ENCODE measurements at regions not wholly inside any gene's neighbourhood (a gene's known extent, or its start where the extent isn't known, plus 50 kb on each side); places are given as distances from the start of the nearest gene placed in this dataset.

GRCh38 chr12:16688200-16688599 is 82.2 kb upstream of the LMO3 start:
- DNase-seq (no peak), ATAC-seq (no peak)
- WGBS (ENCODE audit: insufficient coverage), result no CpG with 5 or more reads among the region's 1 CpG
- Mint-ChIP-seq H3K36me3 (peaks cover 9% of the 10 kb centered on the region), H3K27me3 (ENCODE audit: low read depth in 2 of 2) (no peaks in the 10 kb centered on the region), H3K27ac (no peak overlapping the region), H3K4me3 (no peak overlapping the region), H3K4me1 (no peaks in the 10 kb centered on the region), H3K9me3 (peaks cover 16% of the 10 kb centered on the region in 2 donors)
- Histone ChIP-seq H3K27me3 (ENCODE audit: control insufficient read depth, insufficient read depth, low read length) (no peaks in the 10 kb centered on the region), H3K4me1 (ENCODE audit: control insufficient read depth, insufficient read depth, low read length) (no peaks in the 10 kb centered on the region), H3K36me3 (ENCODE audit: control insufficient read depth, insufficient read depth, low read length) (no peaks in the 10 kb centered on the region), H3K9me3 (ENCODE audit: control insufficient read depth, insufficient read depth, low read length) (no peaks in the 10 kb centered on the region), H3K4me3 (ENCODE audit: low read length) (no peak overlapping the region), H3K27ac (ENCODE audit: low read length) (no peak overlapping the region)
- TF ChIP-seq, protein P1, sequence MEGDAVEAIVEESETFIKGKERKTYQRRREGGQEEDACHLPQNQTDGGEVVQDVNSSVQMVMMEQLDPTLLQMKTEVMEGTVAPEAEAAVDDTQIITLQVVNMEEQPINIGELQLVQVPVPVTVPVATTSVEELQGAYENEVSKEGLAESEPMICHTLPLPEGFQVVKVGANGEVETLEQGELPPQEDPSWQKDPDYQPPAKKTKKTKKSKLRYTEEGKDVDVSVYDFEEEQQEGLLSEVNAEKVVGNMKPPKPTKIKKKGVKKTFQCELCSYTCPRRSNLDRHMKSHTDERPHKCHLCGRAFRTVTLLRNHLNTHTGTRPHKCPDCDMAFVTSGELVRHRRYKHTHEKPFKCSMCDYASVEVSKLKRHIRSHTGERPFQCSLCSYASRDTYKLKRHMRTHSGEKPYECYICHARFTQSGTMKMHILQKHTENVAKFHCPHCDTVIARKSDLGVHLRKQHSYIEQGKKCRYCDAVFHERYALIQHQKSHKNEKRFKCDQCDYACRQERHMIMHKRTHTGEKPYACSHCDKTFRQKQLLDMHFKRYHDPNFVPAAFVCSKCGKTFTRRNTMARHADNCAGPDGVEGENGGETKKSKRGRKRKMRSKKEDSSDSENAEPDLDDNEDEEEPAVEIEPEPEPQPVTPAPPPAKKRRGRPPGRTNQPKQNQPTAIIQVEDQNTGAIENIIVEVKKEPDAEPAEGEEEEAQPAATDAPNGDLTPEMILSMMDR (IDR thresholded peaks at IDR 0.05), result no peak
- intact Hi-C loops (cut with micrococcal nuclease), result no loop called here

DNA sequence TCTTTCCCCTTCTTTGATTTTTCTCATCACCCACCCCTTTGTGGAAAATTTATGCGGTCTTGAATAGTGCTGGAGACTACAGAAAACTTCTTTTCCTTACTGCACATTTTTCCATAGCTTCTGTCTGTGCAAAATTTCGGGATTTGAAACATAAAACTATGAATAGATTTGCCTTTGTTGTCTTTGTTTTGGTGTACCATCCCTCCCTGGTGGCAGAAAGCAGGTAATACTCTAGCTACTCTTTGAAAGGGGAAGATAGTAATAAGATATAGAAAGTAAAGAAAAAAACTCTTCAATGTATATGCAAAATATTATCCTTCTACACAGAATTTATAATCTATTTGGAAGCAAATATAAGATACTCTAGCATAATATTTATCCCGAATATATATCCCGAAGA is 79.1 kb upstream of the LMO3 start:
- Mint-ChIP-seq H3K27me3 (ENCODE audit: low read depth in 2 of 2) (no peaks in the 10 kb centered on the region), H3K4me3 (no peak overlapping the region), H3K27ac (no peak overlapping the region), H3K4me1 (no peaks in the 10 kb centered on the region), H3K36me3 (no peaks in the 10 kb centered on the region), H3K9me3 (peaks cover 15 to 17% of the 10 kb centered on the region in 2 donors)
- DNase-seq (no peak), ATAC-seq (no peak)
- Histone ChIP-seq H3K27me3 (ENCODE audit: control insufficient read depth, insufficient read depth, low read length) (no peaks in the 10 kb centered on the region), H3K4me1 (ENCODE audit: control insufficient read depth, insufficient read depth, low read length) (no peaks in the 10 kb centered on the region), H3K4me3 (ENCODE audit: low read length) (no peak overlapping the region), H3K36me3 (ENCODE audit: control insufficient read depth, insufficient read depth, low read length) (no peaks in the 10 kb centered on the region), H3K9me3 (ENCODE audit: control insufficient read depth, insufficient read depth, low read length) (no peaks in the 10 kb centered on the region), H3K27ac (ENCODE audit: low read length) (no peak overlapping the region)
- WGBS (ENCODE audit: insufficient coverage), result 0% methylated on average over 1 of the region's 4 CpGs
- TF ChIP-seq, protein P1 (IDR thresholded peaks at IDR 0.05), result no peak
- intact Hi-C loops (cut with micrococcal nuclease), result no loop called here

- intact Hi-C loops (cut with micrococcal nuclease), result no loop called here
- H3K9me3 Mint-ChIP-seq, result peaks cover 19 to 22% of the 10 kb centered on the region in 2 donors
- Histone ChIP-seq H3K9me3 (ENCODE audit: control insufficient read depth, insufficient read depth, low read length) (no peaks in the 10 kb centered on the region), H3K27ac (ENCODE audit: low read length) (no peak overlapping the region), H3K27me3 (ENCODE audit: control insufficient read depth, insufficient read depth, low read length) (no peaks in the 10 kb centered on the region), H3K36me3 (ENCODE audit: control insufficient read depth, insufficient read depth, low read length) (no peaks in the 10 kb centered on the region), H3K4me3 (ENCODE audit: low read length) (no peak overlapping the region), H3K4me1 (ENCODE audit: control insufficient read depth, insufficient read depth, low read length) (no peaks in the 10 kb centered on the region)
- no peaks in the 10 kb centered on the region for H3K4me1 Mint-ChIP-seq
- no peaks in the 10 kb centered on the region for H3K27me3 Mint-ChIP-seq (ENCODE audit: low read depth in 2 of 2)
- no peaks in the 10 kb centered on the region for H3K36me3 Mint-ChIP-seq
- ATAC-seq, result no peak
- no peak overlapping the region for H3K4me3 Mint-ChIP-seq
- TF ChIP-seq, protein P1 (IDR thresholded peaks at IDR 0.05), result no peak
- DNase-seq, result no peak
- H3K27ac Mint-ChIP-seq, result no peak overlapping the region
These were observed 75.2 kb upstream of the LMO3 start for GRCh38 chr12:16681196-16681595.

- no peak overlapping the region for H3K4me3 Mint-ChIP-seq
- Histone ChIP-seq H3K4me1 (ENCODE audit: control insufficient read depth, insufficient read depth, low read length) (no peaks in the 10 kb centered on the region), H3K27ac (ENCODE audit: low read length) (no peak overlapping the region), H3K36me3 (ENCODE audit: control insufficient read depth, insufficient read depth, low read length) (no peaks in the 10 kb centered on the region), H3K27me3 (ENCODE audit: control insufficient read depth, insufficient read depth, low read length) (no peaks in the 10 kb centered on the region), H3K4me3 (ENCODE audit: low read length) (no peak overlapping the region), H3K9me3 (ENCODE audit: control insufficient read depth, insufficient read depth, low read length) (no peaks in the 10 kb centered on the region)
- WGBS (ENCODE audit: insufficient coverage), result 100% methylated on average over 1 of the region's 3 CpGs
- ATAC-seq (no peak), DNase-seq (no peak)
- intact Hi-C loops (cut with micrococcal nuclease), result no loop called here
- H3K4me1 Mint-ChIP-seq, result no peaks in the 10 kb centered on the region
- no peak overlapping the region for H3K27ac Mint-ChIP-seq
- H3K27me3 Mint-ChIP-seq (ENCODE audit: low read depth in 2 of 2), result no peaks in the 10 kb centered on the region
- H3K36me3 Mint-ChIP-seq, result no peaks in the 10 kb centered on the region
- H3K9me3 Mint-ChIP-seq, result peaks cover 4 to 16% of the 10 kb centered on the region in 2 donors
- TF ChIP-seq, protein P1 (IDR thresholded peaks at IDR 0.05), result no peak
These were observed 69.5 kb upstream of the LMO3 start for GRCh38 chr12:16675438-16675837.
